D721Med (cell line): ENCODE measurements at regions not wholly inside any gene's neighbourhood (a gene's known extent, or its start where the extent isn't known, plus 50 kb on each side); places are given as distances from the start of the nearest gene placed in this dataset.

ENCODE experiments used
- DNase-seq: peaks from one replicate; pipeline ENCODE4 v3.0.0; 2011; ENCODE audit warnings: low spot score; ENCODE audit not compliant: insufficient read length
- FAIRE-seq: peaks from 2 replicates; lab custom pipeline; 2011; peaks lifted over from hg19 to GRCh38; lab: Jason Lieb, UNC
- TF ChIP-seq, protein P1 (sequence below): IDR thresholded peaks from 2 replicates; pipeline ENCODE4 v1.5.1; 2012; ENCODE audit warnings: mild to moderate bottlenecking, control low read depth; ENCODE audit not compliant: insufficient read depth; ENCODE audit errors: missing control alignments

DNA sequence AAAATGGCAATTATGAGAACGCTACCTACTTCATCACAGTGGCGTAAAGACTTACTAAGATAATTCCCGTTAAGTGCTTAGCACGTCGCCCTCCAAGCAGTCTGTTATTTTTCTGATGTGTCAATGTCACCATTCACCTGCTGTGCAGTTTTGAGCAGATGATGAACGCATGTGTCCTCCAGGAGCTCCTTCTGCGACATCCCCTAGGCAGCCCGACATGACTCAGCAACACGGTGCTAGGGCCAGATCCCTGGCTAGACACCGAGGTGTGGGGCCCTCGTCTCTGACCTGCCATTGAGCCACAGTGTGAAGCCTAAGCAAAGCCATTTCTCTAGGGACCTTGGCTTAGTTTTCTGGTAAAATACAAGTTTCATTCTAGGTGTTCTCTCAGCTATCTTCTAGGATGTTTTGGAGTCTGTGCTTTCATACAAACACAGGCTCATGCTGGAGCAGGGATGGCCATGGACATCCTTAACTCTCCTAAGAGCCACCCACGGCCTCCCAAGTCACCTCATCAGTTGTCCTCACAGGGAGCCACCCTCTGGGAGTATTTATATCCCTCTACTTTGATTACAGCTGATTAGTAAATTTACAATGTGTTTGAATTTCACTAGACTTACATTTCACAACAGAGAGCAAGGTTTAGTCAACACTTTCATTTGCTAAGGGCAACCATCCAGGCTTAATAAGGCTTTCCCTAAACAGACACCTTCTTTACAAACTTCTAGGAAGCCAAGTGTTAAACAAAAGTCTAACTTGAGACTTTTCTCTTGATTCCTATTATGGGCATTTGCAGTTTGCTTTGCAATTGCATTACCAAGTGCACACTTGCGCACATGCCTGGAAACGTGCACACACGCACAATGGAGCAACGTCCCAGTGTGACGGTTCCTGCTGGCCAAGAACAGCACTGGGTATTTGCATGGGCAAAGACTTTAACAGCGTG, 376.8 kb upstream of the ID2 start:
- TF ChIP-seq, protein P1, sequence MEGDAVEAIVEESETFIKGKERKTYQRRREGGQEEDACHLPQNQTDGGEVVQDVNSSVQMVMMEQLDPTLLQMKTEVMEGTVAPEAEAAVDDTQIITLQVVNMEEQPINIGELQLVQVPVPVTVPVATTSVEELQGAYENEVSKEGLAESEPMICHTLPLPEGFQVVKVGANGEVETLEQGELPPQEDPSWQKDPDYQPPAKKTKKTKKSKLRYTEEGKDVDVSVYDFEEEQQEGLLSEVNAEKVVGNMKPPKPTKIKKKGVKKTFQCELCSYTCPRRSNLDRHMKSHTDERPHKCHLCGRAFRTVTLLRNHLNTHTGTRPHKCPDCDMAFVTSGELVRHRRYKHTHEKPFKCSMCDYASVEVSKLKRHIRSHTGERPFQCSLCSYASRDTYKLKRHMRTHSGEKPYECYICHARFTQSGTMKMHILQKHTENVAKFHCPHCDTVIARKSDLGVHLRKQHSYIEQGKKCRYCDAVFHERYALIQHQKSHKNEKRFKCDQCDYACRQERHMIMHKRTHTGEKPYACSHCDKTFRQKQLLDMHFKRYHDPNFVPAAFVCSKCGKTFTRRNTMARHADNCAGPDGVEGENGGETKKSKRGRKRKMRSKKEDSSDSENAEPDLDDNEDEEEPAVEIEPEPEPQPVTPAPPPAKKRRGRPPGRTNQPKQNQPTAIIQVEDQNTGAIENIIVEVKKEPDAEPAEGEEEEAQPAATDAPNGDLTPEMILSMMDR, result no peak
- FAIRE-seq (no peak), DNase-seq (no peak)

DNA sequence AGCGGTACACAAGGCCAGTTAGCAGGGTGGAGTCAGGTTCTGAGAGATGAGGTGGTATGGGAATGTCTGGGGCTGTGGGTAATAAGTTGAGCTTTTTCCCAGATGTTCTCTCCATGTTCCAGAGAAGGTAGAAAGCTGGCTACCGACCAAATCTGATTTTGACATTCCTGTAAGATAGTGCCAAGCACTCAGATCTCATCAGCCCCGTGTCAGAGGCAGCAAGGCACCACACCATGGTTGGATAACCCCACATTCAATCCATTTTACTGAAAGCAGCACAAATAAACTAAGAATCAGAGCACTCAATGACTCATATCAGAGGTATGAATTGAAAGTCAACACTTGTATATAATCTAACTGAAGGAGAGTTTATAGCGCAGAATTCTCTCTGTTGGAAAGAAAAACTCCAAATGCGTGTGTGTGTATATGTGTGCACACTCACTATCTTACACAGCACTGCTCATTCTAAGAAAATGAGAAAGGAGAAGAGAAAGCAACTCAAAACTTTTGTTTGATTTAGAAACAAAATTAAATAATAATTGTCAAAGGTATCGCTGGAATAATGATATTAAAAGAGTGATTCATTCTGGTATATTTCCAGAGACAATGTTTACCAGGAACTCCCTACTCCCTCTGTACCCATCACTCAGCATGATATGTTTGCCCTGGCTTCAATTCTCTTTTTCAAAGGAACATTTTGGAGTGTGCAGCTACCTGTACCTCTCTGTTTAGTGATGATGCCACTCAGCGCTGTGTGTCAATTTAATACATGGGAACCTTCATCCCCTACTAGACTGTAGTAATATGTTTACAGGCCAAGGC, 375.1 kb upstream of the ID2 start:
- TF ChIP-seq, protein P1, result no peak
- DNase-seq (no peak), FAIRE-seq (no peak)

DNA sequence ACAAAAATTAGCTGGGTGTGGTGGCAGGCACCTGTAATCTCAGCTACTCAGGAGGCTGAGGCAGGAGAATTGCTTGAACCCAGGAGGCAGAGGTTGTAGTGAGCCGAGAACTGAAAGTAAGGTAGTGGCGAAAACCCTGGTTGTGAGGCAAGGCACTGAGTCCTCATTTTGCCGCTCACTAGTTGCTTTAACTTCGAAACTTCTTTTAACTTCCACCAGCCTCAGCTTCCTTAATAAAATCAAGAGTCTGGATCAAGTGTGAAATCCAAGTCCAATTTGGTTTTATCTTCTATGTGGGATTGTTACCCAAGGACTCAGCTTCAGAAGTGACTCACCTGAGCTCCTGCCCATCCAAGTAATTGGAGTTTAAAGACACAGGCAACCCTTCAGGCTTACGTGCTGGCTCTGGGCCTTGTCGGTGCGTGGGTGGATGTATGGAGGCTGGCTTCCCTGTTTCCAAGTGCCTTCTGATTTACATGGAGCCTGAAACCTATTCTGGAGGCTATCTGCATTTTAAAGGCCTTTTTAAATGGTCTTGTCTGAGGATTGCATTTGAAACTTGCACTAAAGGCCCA, 374.2 kb upstream of the ID2 start:
- FAIRE-seq, result no peak
- TF ChIP-seq, protein P1, result no peak
- no peak for DNase-seq

DNA sequence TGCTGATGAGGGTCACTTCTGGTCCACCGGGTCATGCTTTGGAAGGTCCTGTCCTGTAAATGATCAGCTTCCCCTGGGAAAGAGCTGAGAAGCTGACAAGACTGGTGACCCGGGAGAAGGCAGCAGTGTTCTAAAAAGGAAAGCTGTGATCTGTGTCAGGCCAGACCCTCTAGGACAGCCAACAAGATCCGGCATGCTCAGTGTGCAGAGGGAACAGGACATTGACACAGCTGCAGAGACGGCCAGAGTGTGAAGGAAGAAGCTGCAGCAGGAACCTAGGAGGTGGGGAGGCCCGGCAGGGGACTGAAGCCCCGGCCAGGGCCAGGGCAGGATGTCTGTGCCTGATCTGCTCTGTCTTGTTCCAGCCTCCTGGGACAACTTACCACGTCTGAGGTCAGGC, 372.7 kb upstream of the ID2 start:
- TF ChIP-seq, protein P1, result no peak
- FAIRE-seq (no peak), DNase-seq (no peak)

DNA sequence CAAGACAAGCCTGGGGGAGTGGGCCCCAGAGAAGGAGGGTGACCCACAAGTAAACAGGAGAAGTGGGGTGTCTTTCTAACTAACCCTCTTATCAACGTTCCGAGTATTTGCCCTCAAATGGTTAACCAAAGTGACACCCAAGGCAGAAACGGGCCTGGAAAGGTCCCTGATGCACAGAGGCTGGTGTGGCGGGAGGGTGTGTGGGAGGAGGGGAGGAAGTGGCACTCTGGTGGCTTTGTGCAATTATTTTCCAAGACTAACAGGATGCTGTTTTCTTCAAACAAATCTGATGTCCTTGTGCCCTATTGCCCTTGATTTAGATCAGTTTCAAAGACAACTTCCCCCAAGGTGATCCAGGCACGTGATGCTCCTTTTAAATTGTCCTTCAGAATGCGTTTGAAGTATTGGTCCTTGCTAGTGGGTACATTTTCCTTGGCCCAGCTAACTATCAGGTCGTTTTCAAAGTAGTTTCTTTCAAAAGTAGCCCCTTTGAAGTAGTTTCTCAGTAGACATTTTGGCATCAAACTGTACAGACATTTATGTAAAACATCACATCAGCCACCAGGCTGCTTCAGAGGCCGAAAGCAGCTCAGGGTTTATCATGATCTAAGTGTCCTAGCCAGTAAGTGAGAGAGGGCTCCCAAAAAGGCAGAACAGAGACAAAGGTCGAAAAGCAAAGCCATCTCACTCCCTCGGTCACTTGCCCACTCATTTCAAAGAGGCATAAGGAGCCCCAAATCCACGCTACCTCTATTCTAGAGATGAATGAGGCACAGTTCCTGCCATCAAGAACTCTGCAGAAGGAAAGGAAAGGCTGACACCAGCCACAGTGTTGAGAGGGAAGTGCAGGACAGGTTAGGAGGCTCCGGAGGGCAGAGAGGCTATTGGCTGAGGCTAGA, 371.1 kb upstream of the ID2 start:
- TF ChIP-seq, protein P1, result no peak
- no peak for DNase-seq
- no peak for FAIRE-seq

DNA sequence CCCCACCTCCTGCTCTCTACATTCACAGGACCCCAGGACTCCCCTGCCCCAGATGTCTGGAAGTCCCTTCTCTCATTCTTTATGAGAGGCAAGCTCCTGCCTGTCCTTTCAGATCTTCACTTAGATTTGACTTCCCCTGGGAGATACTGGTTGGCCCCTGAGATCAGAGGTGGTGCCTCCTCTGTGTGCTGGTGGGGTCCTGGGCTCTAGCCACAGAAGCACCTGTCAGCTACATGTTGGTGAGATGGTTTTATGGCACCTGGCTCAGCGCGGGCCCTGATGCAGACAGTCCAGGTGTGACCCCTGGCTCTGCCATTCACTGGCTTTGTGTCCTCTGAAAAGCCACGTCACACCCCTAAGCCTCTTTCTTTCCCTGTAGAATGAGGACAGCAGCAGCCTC, 369.6 kb upstream of the ID2 start:
- FAIRE-seq (no peak), DNase-seq (no peak)
- TF ChIP-seq, protein P1, result no peak
